HG02571 (cell line): ENCODE measurements at regions not wholly inside any gene's neighbourhood (a gene's known extent, or its start where the extent isn't known, plus 50 kb on each side); places are given as distances from the start of the nearest gene placed in this dataset.
"Not testable (repeated sequence)": the region's sequence is repeated elsewhere in the genome, so short reads cannot be mapped to it uniquely, and the experiment has no call there.

Experiments used
- ATAC-seq: cut with Tn5 transposase; IDR thresholded peaks from one replicate; pipeline ENCODE4 v1.9.1; 2021; ENCODE audit warnings: mild to moderate bottlenecking, moderate library complexity; ENCODE audit not compliant: unreplicated experiment

DNA sequence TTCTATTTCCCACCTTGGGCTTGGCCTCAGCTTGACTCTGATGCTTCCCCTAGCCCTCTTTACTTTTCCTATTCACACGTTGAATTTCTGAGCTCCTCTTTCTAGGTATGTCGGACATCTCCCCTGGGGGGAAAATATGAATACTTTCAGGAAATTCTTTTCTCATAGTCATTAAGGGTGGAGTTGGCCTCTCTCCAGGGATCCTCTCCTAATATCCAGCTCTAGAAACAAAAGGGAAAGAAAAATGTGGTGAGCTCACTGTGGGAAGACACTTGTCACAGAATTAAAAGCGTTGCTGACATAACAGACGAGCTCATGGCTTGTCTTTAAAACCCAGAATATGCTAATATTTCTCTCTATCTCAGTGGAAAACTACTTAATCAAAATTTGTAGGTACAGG lies 132.7 kb upstream of the MEX3C start:
- no peak for ATAC-seq

DNA sequence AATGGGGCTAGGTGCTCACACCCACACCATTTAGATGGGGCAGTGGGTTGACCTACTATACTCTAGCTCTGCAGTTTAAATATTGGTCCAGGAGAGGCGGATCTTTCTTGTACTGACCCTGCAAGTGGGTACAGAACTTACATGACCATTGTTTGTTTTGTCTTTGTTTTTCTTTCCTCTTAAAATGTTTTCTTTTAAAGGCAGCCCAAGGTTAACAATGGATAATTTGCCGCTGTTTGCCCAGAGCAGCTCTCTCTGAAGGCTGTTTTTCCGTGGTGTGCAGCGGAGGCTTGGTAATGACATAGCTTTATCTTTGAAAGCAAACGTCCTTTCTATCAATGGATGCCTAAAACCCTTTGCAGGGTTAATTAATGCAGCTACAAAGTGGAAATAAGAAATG lies 133.3 kb upstream of the MEX3C start:
- ATAC-seq: no peak

DNA sequence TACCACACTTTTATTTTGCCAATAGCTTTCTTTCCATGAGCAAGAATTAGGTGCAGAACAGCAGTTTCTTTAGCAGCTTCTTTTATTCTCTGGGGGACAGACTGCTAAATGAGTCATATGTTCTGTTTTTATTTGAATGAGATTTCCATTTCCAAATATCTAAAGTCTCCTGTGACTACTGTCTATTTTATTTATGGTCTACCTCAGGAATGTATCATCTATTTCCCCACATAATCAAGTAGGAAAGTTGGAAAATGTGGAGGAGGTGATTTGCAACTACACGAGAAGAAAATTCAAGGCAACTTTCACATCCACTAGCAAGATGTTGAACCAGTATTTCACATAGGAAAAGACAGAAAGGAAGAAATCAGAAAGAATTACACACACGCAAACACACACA lies 139.9 kb upstream of the MEX3C start:
- ATAC-seq: no peak

DNA sequence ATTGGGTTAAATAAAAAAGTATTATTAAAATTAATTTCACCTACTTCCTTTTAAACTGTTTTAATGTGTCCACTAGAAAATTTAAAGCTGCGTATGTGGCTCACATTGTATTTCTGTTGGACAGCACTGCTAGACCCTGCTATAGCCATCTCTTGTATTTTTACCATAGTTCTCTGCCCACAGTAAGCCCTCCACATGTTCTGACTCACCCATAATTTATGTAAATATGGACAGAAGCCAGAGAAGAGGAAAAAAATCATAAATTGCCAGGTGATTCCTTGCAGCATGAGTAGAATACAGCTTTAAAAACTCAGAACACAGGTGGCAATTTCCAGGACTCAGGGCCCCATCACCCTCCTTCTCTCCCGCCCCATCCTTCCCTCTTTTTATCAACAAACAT lies 142.4 kb upstream of the MEX3C start:
- no peak for ATAC-seq

DNA sequence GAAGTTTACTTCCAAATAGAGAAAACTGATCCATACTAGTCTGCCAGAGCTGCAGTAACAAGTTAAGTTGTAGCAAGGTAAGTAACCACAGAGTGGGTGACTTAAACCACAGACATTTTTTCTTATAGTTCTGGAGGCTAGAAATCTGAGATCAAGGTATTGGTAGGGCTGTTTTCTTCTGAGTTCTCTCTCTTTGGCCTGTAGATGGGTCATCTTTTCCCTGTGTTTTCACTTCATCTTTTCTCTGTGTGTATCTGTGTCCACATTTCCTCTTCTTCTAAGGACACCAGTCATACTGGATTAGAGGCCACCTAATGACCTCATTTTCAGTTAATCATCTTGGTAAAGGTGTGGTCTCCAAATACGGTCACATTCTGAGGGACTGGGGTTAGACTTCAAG lies 142.9 kb upstream of the MEX3C start:
- ATAC-seq: no peak

DNA sequence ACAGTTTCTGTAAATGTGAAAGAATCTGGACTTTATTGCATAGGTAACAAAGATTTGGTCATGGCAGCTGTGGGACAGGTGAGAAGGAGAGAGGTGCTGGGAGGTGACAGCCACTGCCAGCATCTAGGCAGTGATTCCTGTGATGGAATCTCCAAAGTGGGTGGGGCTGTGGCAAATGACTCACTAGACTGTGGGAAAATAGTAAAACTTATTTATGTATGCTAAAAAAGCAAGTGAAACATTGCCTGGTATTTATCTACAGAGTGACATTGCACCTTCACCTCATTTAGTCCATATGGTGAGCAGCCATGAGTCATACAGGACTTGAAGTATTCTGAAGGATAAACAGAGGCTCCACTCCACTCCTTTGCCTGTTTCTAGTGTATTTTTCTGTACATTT lies 145.3 kb upstream of the MEX3C start:
- ATAC-seq: no peak

DNA sequence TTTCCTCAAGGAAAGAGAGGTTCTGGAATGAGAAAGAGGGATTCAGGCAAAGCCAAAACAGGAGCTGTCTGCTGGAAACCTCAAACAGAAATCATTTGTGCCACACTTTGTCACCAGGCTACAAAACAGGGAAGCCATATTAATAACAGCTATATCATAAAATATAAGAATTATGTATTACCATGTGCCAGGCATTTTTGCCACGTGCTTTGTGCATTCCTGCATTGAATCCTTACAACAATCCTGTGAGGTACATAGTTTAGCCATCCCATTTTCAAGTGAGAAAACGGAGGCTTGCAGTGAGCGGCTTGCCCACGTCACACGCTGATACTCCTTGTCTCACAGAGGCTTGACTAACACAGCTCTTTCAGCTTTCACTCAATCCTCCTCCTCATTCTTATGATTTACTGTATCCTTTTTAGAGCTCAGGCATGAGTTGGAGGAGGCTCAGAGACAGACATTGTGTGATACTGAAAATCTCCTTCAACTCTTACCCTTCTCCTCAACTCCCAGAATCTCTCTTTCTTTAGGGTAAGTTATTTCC lies 148.4 kb upstream of the MEX3C start:
- ATAC-seq: no peak

DNA sequence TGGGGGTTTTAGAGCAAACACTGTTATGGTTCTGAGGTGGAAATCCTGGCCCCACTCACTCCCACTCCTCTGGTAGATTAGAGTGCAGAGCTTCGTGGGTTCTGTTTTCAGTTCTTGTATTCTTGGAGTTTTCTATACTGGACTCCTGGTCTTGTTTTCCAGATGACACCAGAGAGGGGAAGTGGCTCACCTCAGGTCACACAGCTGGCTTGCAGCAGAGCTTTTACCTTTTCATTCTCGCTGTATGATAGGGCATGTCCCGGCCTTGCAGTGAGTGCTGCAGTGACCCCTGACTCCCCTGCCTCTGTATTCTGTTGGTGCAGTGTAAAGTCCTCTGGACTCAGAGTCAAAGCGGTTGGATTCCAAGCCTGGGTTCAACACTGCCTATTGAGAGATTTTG lies 148.9 kb upstream of the MEX3C start:
- no peak for ATAC-seq

DNA sequence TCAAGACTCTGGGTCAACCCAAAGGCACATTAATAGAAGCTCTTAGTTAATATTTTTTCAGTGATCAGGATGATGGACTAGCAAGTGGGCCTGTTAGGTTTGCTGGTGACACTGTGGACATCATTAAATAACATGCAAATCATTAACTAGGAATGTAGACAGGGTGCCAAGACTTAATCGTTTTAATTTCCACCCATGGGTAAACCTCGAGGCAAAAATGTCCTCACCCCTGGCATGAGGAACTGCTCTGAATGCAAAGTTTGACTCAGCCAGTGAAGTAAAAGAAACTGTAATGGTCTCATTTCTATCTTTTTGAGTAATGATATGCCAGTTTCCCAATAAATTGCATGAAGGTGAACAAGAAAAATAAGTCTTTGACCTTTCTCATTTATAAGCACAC lies 152.6 kb upstream of the MEX3C start:
- no peak for ATAC-seq

DNA sequence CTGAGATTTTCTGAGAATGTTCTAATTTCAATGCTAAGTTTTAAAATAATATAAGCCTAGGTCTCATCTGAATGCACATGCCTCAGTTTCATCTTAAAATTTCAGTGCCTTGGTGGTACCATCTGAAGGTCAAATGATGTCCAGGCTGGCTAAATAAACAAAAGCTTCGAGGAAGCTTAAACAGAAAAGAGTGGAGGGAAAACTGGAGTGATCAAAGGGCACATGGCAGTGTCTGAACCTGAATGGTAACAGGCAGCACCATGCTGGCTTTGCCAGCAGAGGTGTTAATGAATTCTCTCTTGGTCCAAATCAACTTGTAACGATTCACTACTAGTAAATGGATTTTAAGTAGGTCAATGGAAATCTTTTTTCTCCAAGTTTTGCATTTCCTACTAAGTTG lies 158.4 kb upstream of the MEX3C start:
- no peak for ATAC-seq

DNA sequence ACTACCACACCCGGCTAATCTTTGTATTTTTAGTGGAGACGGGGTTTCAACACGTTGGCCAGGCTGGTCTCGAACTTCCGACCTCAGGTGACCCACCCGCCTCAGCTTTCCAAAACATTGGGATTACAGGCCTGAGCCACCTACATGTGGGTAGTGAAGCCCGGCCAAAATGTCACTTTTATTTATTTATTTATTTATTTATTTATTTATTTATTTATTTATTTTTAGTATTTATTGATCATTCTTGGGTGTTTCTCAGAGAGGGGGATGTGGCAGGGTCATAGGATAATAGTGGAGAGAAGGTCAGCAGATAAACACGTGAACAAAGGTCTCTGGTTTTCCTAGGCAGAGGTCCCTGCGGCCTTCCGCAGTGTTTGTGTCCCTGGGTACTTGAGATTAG lies 162.8 kb upstream of the MEX3C start:
- not testable (repeated sequence) for ATAC-seq

DNA sequence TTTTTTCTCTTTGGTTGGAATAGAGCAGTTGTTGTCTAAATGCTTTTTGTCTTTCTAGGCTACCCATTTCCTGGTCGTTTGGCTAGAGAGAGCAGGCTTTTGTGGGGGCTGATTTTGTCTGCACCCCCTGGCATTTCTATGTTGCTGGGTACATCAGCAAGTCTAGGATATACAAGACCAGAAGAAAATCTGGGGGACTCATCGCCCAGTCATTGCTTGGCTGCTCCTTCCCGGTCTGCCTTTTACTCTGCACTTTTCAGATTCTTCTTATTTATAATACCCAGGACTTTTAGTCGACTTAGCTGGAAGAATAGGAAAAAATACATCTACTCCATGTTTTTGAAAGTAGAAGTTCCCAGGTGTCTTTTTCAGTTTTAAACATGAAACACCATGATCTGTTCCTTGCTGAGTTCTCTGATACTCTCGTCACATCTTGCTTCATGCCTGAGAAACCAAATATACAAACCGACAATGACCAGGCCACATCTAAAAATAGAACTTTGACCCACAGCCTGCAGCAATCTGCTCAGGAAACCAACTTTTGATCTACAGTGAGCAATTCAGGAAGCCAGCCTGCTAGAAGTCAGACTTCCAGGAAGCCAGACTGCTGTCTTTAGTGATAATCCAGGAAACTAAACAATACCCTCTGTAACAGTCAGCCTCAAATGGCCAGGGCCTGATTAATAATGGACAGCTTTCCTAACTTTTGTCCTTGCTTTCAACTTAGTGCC lies 163.8 kb upstream of the MEX3C start:
- ATAC-seq: no peak

DNA sequence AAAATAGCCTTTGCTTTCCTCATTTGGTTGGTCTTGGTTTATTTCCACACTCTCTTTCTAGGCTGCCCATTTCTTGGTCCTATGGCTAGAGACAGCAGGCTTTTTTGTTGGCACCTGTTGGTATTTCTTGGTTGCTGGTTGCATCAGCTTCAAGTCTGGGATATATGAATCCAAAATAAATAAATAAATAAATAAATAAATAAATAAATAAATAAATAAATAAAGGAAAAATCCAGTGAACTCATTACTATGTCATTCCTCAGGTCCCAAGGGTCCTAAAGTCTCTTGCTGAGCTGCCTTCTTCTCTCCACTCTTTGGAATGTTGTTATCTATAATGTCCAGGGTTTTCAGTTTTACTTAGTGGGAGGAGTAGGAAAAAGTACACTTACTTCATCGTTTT lies 165.9 kb upstream of the MEX3C start:
- ATAC-seq: no peak

DNA sequence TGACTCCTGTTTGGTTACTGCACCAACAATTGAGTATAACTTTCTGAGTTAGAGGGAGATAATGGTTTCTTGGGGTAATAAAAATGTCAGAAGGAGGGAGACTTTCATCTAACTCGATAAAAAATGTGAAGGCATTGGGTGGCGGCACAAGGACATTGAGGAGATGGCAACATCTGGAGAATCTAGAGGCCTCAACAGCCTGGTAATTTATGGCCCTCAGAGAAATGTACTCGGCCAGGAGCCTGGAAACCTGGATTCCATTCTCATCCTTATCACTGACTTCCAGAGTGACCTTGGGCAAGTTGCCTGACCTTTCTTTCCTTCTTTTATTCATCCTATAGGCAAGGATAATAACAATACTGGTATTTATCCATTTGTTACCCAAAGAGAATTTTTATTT lies 173.5 kb upstream of the MEX3C start:
- ATAC-seq: no peak

DNA sequence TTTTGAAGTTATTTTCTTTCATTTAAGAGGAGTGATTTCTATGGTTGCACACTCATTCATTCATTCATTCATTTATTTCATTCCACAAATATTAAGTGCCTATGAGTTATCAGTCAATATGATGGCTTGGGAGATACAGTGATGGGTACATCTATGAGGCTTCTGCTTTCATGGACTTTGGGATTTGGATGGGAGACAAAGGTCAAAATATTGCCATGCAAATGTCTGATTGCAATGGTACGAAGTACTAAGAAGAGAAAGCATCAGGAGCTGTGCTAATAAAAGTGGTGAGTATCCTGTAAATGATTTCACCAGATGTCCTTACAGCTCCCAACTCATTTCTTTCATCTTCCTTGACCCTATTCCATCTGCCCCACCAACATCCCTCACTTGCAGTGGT lies 174.4 kb upstream of the MEX3C start:
- no peak for ATAC-seq

DNA sequence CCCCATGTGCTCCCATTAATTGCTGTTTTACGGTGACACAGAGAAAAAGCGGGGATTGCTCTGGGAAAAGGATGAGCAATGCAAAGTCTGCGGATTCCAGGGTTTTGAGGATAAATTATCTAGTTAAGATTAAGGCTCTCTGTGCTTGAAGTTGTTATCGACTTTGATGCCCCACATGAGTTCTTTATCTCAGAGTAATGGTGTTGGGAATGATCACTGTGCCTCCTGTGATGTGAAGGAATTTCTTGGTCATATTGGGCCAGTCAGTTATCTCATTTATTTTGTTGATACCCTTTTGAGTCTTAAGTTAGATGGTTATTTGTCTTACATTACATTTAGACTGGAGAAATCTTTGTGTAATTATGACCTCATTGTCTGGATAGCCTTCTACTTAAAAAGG lies 184.6 kb upstream of the MEX3C start:
- no peak for ATAC-seq

DNA sequence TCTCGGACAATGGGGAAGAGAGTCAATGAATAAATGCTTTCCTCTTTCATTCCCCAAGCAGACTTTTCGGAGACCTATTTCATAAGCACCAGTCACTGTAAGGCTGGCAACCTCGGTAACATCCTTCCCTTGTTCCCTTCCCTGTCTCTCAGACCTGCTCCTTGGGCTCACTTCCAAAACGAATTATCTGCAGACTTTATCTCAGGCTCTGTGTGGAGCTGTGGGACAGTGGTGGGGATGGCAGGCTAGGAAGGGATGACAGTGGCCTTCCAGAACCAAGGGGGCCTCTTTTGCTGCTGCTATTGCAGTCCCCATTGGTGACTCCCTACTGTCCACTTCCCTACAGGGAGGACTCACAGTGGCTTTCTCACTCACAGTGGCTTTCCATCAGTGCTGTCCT lies 185.6 kb upstream of the MEX3C start:
- no peak for ATAC-seq

DNA sequence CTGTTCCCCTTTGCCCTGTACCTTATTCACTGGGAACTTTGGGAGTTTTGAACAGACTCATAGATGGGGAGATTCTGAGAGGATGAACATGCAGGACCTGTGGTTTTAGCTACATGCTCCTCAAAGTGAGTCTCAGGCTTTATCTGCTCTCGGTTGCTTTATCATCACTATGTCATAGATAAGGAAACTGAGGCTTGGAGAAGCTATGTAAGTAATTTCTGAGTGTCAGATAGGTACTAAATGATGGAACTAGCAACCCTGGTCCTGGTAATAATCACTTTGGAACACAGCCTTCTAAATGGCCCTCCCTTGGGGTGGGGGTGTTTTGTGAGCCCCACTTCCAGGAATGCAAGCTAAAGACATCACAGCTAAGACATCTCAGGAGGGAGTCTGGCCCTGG lies 186.2 kb upstream of the MEX3C start:
- no peak for ATAC-seq

DNA sequence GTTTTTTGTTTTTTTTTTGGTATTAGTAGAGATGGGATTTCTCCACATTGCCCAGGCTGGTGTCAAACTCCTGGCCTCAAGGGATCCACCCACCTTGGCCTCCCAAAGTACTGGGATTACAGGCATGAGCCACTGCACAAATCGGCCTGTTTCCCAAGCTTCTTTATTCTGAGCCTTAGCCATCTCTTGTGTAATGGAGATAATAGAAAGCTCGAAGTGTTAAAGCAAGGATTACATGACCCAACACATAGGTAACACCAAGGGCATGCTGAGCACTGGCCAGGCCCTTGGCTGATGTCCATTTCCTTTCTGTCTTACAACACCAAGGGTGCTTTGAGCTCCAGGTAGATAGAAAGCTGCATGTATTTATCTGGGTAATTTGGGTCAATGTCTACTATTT lies 187.8 kb upstream of the MEX3C start:
- ATAC-seq: no peak

DNA sequence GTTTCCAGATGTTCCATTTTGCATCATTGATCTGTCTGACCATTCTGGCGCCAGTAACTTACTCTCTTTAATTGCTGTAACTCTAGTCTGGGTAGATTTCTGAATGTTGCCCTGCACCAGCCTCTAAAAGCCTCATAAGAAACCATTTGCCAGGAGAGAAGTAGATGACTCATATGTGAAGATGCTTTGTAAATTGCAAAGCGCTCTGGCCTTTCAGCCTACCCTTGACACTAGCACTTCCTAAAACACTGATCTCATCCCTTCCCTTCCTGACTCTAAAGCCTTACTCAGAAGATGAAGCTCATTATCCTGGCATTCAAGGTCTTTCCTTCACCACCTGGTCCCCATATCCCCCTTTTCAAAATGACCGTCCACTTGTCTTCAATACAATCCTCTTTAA lies 193.2 kb upstream of the MEX3C start:
- no peak for ATAC-seq

DNA sequence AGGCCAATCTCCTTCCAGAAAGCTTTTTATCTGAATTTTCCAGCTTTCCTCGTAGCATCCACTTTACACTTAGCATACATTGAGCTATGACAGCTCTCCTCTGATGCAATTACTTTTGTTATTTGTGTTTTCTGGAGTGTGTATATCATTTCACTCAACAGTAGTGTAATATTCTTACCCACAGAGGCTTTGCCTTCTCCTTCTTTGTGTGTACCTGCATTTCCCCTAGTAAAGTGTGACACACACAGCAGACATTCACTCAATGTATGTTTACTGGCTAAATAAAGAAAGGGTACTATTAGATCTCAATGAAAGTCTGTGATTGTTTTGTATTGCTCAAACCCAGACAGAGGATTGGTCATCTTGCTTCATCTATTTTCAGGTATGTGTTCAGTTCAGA lies 193.7 kb upstream of the MEX3C start:
- ATAC-seq: no peak

DNA sequence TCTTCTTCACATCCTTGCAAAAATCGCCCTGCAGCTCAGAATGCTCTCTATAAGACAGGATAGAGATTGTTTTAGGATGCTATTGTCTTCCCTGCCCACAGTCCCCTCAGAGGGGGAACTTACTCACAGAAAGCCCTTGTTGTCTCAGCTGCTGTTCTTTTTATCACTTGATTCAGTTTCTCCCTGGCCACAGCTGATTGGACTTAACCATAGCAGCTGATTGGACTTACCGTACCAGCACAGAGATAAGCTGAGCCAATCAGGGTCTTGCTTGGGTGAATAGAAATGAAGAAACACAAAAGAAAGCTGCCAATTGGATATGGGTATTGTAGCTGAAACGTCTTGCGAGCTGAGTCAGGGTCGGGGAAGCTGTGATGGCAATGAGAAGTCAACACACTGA lies 194.2 kb upstream of the MEX3C start:
- no peak for ATAC-seq

DNA sequence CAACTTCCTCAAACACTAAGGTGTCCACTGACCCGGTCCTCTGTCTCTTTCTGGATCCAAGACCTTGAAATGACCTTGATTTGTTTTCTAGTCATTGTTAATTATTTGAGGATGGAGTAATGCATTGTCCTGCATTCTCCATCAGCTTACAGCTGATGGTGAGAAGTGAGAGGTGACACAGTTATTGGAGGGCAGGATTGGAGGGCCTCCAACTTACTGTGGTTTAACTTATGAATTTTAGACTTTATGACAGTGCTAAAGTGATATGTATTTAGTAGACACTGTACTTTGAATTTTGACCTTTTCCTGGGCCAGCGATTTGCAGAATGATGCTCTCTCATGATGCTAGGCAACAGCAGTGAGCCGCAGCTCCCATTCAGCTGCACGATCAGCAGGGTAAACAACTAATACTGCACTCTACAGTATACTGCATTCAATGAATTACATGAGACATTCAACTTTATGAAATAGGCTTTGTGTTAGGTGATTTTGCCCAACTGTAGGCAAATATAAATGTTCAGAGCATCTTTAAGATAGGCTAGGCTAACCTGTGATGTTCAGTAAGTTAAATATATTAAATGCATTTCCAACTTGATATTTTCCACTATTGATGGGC lies 200.0 kb upstream of the MEX3C start:
- no peak for ATAC-seq
